ENCODE measurements at regions not wholly inside any gene's neighbourhood (a gene's known extent, or its start where the extent isn't known, plus 50 kb on each side); places are given as distances from the start of the nearest gene placed in this dataset.

- no peak overlapping the region for H3K9ac ChIP-seq (ENCODE audit: low read length)
- no peak overlapping the region for H3K27ac ChIP-seq (ENCODE audit: low read length in 2 of 2)
- ATAC-seq (ENCODE audit: low read depth) (no peak), DNase-seq (no peak)
- H3K79me2 ChIP-seq (ENCODE audit: control insufficient read depth, insufficient read depth, low read length) = no peaks in the 10 kb centered on the region
- TF ChIP-seq EZH2 (IDR thresholded peaks at IDR 0.05; ENCODE audit: borderline replicate concordance, insufficient read depth, low read depth, low read length, poor library complexity, severe bottlenecking) (no peak), CTCF (IDR thresholded peaks at IDR 0.05) (no peak)
- H3K27me3 Mint-ChIP-seq = no peaks in the 10 kb centered on the region
- no CpG with 5 or more reads among the region's 1 CpG for WGBS (ENCODE audit: insufficient coverage)
- H3K27ac Mint-ChIP-seq = no peak overlapping the region
- H4K20me1 ChIP-seq (ENCODE audit: control insufficient read depth, insufficient read depth, low read length, poor library complexity, severe bottlenecking) = no peaks in the 10 kb centered on the region
- no peaks in the 10 kb centered on the region for H3K4me1 ChIP-seq (ENCODE audit: control insufficient read depth in 2 of 2, insufficient read depth in 2 of 2, low read length in 2 of 2)
- no peaks in the 10 kb centered on the region for H3K9me3 ChIP-seq (ENCODE audit: control extremely low read depth in 1 of 3, control insufficient read depth in 2 of 3, insufficient read depth in 1 of 3, low read length in 2 of 3)
- H3K4me3 ChIP-seq (ENCODE audit: control extremely low read depth in 1 of 5, extremely low read depth in 1 of 5, insufficient read depth in 1 of 5, low read depth in 2 of 5, low read length in 4 of 5) = no peak overlapping the region
- no peak overlapping the region for H3K4me2 ChIP-seq (replicated peaks; ENCODE audit: low read depth, low read length, poor library complexity, severe bottlenecking)
- POLR2A ChIA-PET = no interaction called here
- no peaks in the 10 kb centered on the region for H3K27me3 ChIP-seq (replicated peaks in 1 of 4; ENCODE audit: control extremely low read depth in 1 of 4, control insufficient read depth in 3 of 4, insufficient read depth in 4 of 4, low read length in 3 of 4)
- CTCF ChIA-PET = no interaction called here
- intact Hi-C loops (cut with micrococcal nuclease) = no loop called here
- H3K36me3 ChIP-seq (replicated peaks in 1 of 2; ENCODE audit: control extremely low read depth in 1 of 2, control insufficient read depth in 1 of 2, extremely low read depth in 1 of 2, insufficient read depth in 2 of 2, low read length in 1 of 2) = no peaks in the 10 kb centered on the region
- no peak overlapping the region for H2AFZ ChIP-seq (ENCODE audit: insufficient read depth, low read depth, low read length, poor library complexity, severe bottlenecking)
- no peaks in the 10 kb centered on the region for H3K9me3 Mint-ChIP-seq (ENCODE audit: insufficient read depth)
- no peaks in the 10 kb centered on the region for H3K4me1 Mint-ChIP-seq
- H3K4me3 Mint-ChIP-seq = no peak overlapping the region
These were observed 274.8 kb downstream of the FGFR2 start for GRCh38 chr10:121323443-121323842.

GRCh38 chr10:121324678-121325213, 273.5 kb downstream of the FGFR2 start:
- Histone ChIP-seq H3K4me2 (replicated peaks; ENCODE audit: low read depth, low read length, poor library complexity, severe bottlenecking) (no peak overlapping the region), H3K4me3 (ENCODE audit: control extremely low read depth in 1 of 5, extremely low read depth in 1 of 5, insufficient read depth in 1 of 5, low read depth in 2 of 5, low read length in 4 of 5) (no peak overlapping the region), H3K36me3 (replicated peaks in 1 of 2; ENCODE audit: control extremely low read depth in 1 of 2, control insufficient read depth in 1 of 2, extremely low read depth in 1 of 2, insufficient read depth in 2 of 2, low read length in 1 of 2) (no peaks in the 10 kb centered on the region), H4K20me1 (ENCODE audit: control insufficient read depth, insufficient read depth, low read length, poor library complexity, severe bottlenecking) (no peaks in the 10 kb centered on the region), H2AFZ (ENCODE audit: insufficient read depth, low read depth, low read length, poor library complexity, severe bottlenecking) (no peak overlapping the region), H3K27me3 (replicated peaks in 1 of 4; ENCODE audit: control extremely low read depth in 1 of 4, control insufficient read depth in 3 of 4, insufficient read depth in 4 of 4, low read length in 3 of 4) (no peaks in the 10 kb centered on the region), H3K4me1 (ENCODE audit: control insufficient read depth in 2 of 2, insufficient read depth in 2 of 2, low read length in 2 of 2) (no peaks in the 10 kb centered on the region), H3K27ac (ENCODE audit: low read length in 2 of 2) (no peak overlapping the region), H3K9ac (ENCODE audit: low read length) (no peak overlapping the region), H3K79me2 (ENCODE audit: control insufficient read depth, insufficient read depth, low read length) (no peaks in the 10 kb centered on the region), H3K9me3 (ENCODE audit: control extremely low read depth in 1 of 3, control insufficient read depth in 2 of 3, insufficient read depth in 1 of 3, low read length in 2 of 3) (peaks cover 0 to 4% (median 0%) of the 10 kb centered on the region in 3 donors)
- ChIA-PET CTCF (no interaction called here), POLR2A (no interaction called here)
- TF ChIP-seq CTCF (IDR thresholded peaks at IDR 0.05) (no peak), EZH2 (IDR thresholded peaks at IDR 0.05; ENCODE audit: borderline replicate concordance, insufficient read depth, low read depth, low read length, poor library complexity, severe bottlenecking) (no peak)
- DNase-seq (no peak), ATAC-seq (ENCODE audit: low read depth) (no peak)
- Mint-ChIP-seq H3K27me3 (no peaks in the 10 kb centered on the region), H3K4me1 (no peaks in the 10 kb centered on the region), H3K4me3 (no peak overlapping the region), H3K9me3 (ENCODE audit: insufficient read depth) (no peaks in the 10 kb centered on the region), H3K27ac (no peak overlapping the region)
- intact Hi-C loops (cut with micrococcal nuclease) = no loop called here
- WGBS (ENCODE audit: insufficient coverage) = 77% methylated on average over 4 of the region's 7 CpGs

Data from B cell (primary cell).